Right lobe of liver (tissue), 6 donors: ENCODE measurements at regions not wholly inside any gene's neighbourhood (a gene's known extent, or its start where the extent isn't known, plus 50 kb on each side); places are given as distances from the start of the nearest gene placed in this dataset.

Experiments
- ATAC-seq, 4 donors: fragments of 200-7000 bp; cut with Tn5 transposase; one replicate each; pipeline ENCODE4 v1.9.1; 2020; ENCODE audit warnings: mild to moderate bottlenecking in 4 of 4, moderate library complexity in 4 of 4
- DNase-seq, 3 donors: peaks; one replicate each; pipeline ENCODE4 v3.0.0-alpha.2; 2020
- H3K27ac ChIP-seq, 3 donors: fragments of 200-600 bp; one replicate each; pipeline ENCODE4 v1.8.0; 2022
- H3K27me3 ChIP-seq, 2 donors: fragments of 200-600 bp; one replicate each; pipeline ENCODE4 v1.8.0; 2022
- H3K36me3 ChIP-seq, 4 donors: fragments of 200-600 bp; sonication (generic) in 1 of 4; one replicate each; pipeline versions ENCODE4 v1.5.1 to v1.8.0; 2017 to 2022; ENCODE audit warnings: control low read depth in 1 of 4
- H3K4me1 ChIP-seq, 4 donors: fragments of 200-600 bp; sonication (generic) in 1 of 4; one replicate each; pipeline versions ENCODE4 v1.5.1 to v1.8.0; 2017 to 2022; ENCODE audit warnings: control low read depth in 1 of 4
- H3K4me3 ChIP-seq, 3 donors: fragments of 200-600 bp; one replicate each; pipeline ENCODE4 v1.8.0; 2022
- H3K9me3 ChIP-seq, 4 donors: fragments of 200-600 bp; sonication (generic) in 1 of 4; one replicate each; pipeline versions ENCODE4 v1.5.1 to v1.8.0; 2017 to 2022; ENCODE audit warnings: control low read depth in 1 of 4
- POLR2A ChIP-seq: fragments of 450-650 bp; IDR thresholded peaks from one replicate; pipeline ENCODE4 v1.6.1; 2017; ENCODE audit warnings: antibody characterized with exemption, mild to moderate bottlenecking
- WGBS: methylation state at CpG from one replicate; pipeline ENCODE4 v1.1.6; 2018; ENCODE audit warnings: low coverage, low lambda C conversion rate; ENCODE audit not compliant: insufficient coverage; ENCODE audit errors: missing lambda C conversion rate; 5-methylcytosine and 5-hydroxymethylcytosine counted together
- intact Hi-C, 2 donors: fragments of 100-400 bp; cut with DNase I; formaldehyde crosslinking; loops; one replicate each; pipeline versions ENCODE4 v1.11.2 to v1.14.1; 2022
- TF ChIP-seq, protein P1 (sequence below), 4 donors: fragments of 200-600 bp in 3 of 4; fragments of 450-650 bp in 1 of 4; IDR thresholded peaks; one replicate each; pipeline versions ENCODE4 v1.5.1 to v1.8.0; 2016 to 2022; ENCODE audit warnings: antibody characterized with exemption in 4 of 4, mild to moderate bottlenecking in 2 of 4
- donor health status: DM: no; HTN: yes; CAD: no.
- donor health status: DM: no; HTN: no; CAD: no.
- donor health status: DM: no; HTN: no; CAD: no.
- donor health status: DM: no; HTN: yes; CAD: no.
- donor health status: DM: no; HTN: yes; CAD: no.

DNA sequence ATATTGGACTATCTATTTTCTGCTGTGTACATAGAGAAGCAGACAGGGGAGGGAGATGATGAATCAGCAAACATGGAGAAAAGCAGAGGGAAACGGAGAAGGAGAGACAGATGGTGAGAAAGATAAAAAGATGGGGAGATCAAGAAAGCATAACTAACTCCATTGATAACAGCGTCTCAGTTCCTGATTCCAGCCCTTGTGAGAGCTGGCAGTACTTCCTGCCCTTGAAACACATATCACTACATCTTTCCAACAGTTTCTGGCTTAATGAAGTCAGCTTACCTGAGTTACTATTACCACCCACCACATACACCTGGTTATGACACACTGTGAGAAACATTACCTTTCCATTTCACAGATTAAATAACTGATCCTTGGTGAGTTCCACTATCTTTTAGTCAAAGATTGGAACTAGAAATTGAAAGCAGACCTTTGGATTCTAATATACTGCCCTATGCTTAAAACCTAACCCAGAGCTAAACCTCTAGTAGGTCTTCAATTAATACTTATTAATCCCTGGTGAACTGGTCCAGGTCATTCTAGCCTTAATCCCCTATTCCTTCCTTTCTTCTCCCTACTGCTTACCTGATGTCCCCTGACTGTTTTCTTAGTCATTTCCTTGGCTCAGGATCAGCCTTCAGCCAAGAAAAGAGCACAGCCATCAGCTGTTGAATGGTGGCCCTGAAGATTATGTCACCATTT is 346.6 kb upstream of the CCL2 start:
- WGBS, result 16% methylated on average over 2 of the region's 2 CpGs
- Histone ChIP-seq H3K4me1 (no peaks in the 10 kb centered on the region), H3K4me3 (no peak overlapping the region), H3K27ac (no peak overlapping the region), H3K27me3 (no peaks in the 10 kb centered on the region), H3K36me3 (no peaks in the 10 kb centered on the region), H3K9me3 (no peaks in the 10 kb centered on the region)
- no peak for DNase-seq
- ATAC-seq, result no peak
- TF ChIP-seq, protein P1, sequence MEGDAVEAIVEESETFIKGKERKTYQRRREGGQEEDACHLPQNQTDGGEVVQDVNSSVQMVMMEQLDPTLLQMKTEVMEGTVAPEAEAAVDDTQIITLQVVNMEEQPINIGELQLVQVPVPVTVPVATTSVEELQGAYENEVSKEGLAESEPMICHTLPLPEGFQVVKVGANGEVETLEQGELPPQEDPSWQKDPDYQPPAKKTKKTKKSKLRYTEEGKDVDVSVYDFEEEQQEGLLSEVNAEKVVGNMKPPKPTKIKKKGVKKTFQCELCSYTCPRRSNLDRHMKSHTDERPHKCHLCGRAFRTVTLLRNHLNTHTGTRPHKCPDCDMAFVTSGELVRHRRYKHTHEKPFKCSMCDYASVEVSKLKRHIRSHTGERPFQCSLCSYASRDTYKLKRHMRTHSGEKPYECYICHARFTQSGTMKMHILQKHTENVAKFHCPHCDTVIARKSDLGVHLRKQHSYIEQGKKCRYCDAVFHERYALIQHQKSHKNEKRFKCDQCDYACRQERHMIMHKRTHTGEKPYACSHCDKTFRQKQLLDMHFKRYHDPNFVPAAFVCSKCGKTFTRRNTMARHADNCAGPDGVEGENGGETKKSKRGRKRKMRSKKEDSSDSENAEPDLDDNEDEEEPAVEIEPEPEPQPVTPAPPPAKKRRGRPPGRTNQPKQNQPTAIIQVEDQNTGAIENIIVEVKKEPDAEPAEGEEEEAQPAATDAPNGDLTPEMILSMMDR (IDR thresholded peaks at IDR 0.05), result no peak
- TF ChIP-seq POLR2A, result no peak
- intact Hi-C loops, result no loop called here

DNA sequence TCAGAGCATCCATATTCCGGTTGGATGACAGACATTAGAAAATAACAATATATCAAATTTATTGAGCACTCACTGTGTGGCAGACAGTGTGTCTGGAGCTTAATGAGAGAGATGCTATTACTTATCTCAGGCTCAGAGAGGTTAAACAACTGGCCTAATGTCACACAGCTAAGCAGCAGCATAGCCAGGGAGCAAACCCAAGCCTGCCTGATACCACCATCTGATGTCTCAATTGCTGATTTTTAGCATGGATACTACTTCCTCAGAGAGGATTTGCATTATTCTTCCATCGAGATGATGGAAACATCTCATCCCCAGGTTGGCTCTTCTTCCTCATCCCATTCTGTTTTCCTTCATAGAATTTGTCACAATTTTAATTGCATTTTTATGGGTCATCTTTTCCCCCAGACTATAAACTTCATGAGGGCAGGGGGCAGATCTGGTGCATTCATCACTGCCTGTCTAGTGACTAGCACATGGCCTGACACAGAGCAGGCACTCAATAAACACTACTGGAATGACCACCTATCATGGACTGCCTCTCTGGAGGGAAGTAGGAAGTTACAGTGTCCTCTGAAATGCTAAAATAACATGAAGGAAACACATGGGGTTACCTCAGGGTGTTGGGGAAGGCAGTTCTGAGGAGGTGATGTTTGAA is 344.8 kb upstream of the CCL2 start:
- no peak overlapping the region for H3K27ac ChIP-seq
- TF ChIP-seq, protein P1 (IDR thresholded peaks at IDR 0.05), result no peak
- no peak for TF ChIP-seq POLR2A
- no peaks in the 10 kb centered on the region for H3K27me3 ChIP-seq
- ATAC-seq, result no peak
- intact Hi-C loops, result no loop called here
- H3K4me1 ChIP-seq, result no peaks in the 10 kb centered on the region
- no peak overlapping the region for H3K4me3 ChIP-seq
- no peak for DNase-seq
- no peaks in the 10 kb centered on the region for H3K36me3 ChIP-seq
- 74% methylated on average over 2 of the region's 2 CpGs for WGBS
- no peaks in the 10 kb centered on the region for H3K9me3 ChIP-seq

DNA sequence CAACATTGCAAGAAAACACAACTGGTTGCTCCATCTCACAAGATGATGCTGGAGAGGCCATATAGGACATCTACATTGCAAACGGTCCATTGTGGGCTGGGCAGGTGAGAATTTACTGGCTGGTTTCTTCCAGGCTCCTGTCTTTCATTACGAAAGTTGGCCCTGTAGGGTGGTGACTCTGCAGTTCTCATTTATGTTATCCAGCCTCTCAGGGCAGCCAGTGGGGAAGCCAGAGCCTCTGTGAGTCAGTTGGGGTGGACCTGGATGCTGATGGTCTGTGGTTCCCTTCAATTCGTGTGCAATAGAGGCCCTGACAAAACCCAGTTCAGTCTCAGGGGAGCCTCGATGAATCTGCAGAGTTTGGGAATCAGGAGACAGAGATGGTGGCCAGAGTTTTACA is 341.0 kb upstream of the CCL2 start:
- TF ChIP-seq, protein P1 (IDR thresholded peaks at IDR 0.05), result no peak
- no peak for TF ChIP-seq POLR2A
- no peaks in the 10 kb centered on the region for H3K9me3 ChIP-seq
- no peaks in the 10 kb centered on the region for H3K27me3 ChIP-seq
- no peaks in the 10 kb centered on the region for H3K36me3 ChIP-seq
- ATAC-seq (no peak), DNase-seq (no peak)
- 36% methylated on average over 3 of the region's 4 CpGs for WGBS
- intact Hi-C loops, result no loop called here
- no peak overlapping the region for H3K4me3 ChIP-seq
- no peaks in the 10 kb centered on the region for H3K4me1 ChIP-seq
- H3K27ac ChIP-seq, result no peak overlapping the region

DNA sequence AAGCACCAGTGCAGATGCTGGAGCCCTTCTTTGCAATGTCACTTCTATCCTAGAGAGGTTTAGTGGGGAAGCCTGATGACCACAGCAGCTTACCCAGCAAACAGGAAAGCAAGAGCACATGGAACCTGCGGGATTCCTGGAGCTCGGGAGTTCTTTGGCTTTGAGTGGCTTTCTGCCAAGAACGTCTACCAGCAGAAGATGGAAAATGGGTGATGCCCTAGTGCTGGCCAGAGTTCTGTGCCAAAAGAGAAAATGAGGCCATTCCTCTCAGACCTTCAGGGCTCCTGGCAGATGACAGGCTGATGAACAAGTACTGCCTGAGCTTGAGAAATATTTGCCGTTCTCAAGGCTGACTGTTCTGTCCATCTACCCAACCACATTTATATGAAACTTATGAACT is 332.1 kb upstream of the CCL2 start:
- TF ChIP-seq, protein P1 (IDR thresholded peaks at IDR 0.05), result no peak
- no peak for TF ChIP-seq POLR2A
- 20% methylated on average over 2 of the region's 4 CpGs for WGBS
- ATAC-seq, result no peak
- no peaks in the 10 kb centered on the region for H3K36me3 ChIP-seq
- H3K4me1 ChIP-seq, result no peaks in the 10 kb centered on the region
- no peaks in the 10 kb centered on the region for H3K9me3 ChIP-seq
- no peak overlapping the region for H3K27ac ChIP-seq
- no peak overlapping the region for H3K4me3 ChIP-seq
- H3K27me3 ChIP-seq, result no peaks in the 10 kb centered on the region
- DNase-seq, result no peak
- intact Hi-C loops, result no loop called here
